H4 (cell line): ENCODE measurements at regions not wholly inside any gene's neighbourhood (a gene's known extent, or its start where the extent isn't known, plus 50 kb on each side); places are given as distances from the start of the nearest gene placed in this dataset.

Experiments used
- DNase-seq: peaks from one replicate; pipeline ENCODE4 v3.0.0-alpha.2; 2015; ENCODE audit warnings: low spot score

- no peak for DNase-seq
These were observed 697.2 kb upstream of the CITED2 start for GRCh38 chr6:140071601-140072062.

DNA sequence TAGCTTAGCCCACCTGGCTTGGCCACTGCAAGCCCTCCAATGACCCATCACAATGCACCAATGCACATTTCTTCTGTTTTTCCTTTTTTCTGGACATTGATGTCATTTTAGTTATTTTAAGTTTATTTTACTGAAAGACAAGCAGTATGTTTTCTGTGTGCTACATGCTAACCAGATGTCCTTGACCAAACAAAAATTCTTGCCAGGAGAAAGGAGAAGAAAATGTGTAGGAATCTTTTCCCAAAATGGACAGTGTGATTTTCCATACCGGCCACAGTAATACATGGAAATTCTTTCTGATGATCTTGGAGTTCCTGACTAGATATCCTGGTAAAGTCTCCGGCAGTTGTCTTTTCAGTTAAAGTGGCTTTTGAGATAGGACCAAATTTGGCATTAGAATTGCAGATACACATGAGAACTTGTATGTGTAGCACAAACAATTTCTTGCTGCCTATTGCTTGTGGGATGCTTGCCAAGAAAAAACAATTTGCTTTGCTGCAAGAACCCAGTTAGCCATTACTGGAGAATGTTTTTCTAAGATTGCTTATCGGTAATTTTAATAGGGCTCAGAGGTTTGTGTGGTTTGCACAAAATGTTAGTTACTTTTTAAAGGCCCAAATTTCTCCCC is 696.5 kb upstream of the CITED2 start:
- DNase-seq = peak; percentile 46

DNA sequence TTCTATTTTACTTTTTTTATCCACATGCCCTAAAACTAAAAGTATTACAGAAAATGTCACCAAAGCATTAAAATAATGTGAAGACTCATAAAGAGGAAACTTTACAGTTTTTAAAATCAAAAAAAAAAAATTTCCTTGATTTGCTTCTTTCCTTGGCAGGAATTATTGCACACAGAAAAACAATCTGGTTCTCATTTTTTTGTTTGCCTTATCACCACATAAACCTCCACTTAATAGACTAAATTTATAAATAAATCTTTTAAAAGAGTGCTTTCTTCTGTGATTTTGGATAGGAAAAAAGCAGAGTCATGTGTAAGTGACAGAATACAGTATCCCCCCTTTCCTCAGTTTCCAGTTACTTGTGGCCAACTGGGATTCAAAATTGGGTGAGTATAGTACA is 695.1 kb upstream of the CITED2 start:
- DNase-seq = no peak

- no peak for DNase-seq
These were observed 694.4 kb upstream of the CITED2 start for GRCh38 chr6:140068801-140069200.

- DNase-seq = no peak
These were observed 689.9 kb upstream of the CITED2 start for GRCh38 chr6:140064366-140064765.

GRCh38 chr6:140063021-140063399 is 688.6 kb upstream of the CITED2 start:
- DNase-seq = no peak

DNA sequence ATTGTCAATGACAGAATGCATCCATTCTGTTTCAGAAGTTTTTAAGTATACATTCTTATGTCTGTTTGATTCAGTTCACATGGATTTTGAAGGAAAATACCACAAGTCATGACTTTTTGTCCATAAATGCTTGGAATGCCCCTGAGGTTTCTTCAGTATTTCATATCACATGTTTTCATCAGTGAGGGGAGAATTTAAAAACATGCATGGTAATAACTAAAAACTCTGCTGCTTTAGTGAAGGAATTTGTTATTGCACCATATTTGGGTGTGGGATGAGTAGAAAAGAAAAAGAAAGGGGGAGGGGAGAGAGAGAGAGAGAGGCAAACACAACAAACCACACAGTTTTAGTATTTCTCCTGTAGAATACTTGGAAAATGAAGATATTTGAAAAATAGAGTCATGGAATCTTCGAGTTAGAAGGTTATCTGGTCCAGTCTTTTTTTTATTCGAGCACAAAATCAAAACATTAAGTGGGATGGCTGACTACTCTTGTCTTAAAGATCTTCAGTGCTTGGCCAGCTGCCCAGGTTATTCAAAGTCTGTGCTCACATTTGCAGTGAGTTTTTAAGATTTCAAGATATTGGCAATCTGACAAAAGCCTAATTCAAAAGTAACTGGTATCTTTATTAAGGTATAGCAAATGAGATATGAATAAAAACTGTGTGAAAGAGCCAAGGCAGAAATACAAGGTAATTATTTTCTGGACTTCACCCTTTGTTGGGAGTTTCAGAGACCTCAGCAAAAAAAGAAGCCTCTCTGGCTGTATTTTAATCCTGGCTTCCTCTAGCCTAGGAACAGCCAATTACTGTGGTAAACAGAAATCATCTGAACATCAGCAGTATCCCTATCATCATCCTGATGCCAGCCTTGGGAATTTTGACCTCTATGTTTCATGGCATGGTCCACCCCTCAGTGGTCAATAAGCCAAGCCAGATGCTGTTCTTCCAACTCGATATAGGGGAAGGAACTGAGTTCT is 687.9 kb upstream of the CITED2 start:
- peak; percentile 47 for DNase-seq

DNA sequence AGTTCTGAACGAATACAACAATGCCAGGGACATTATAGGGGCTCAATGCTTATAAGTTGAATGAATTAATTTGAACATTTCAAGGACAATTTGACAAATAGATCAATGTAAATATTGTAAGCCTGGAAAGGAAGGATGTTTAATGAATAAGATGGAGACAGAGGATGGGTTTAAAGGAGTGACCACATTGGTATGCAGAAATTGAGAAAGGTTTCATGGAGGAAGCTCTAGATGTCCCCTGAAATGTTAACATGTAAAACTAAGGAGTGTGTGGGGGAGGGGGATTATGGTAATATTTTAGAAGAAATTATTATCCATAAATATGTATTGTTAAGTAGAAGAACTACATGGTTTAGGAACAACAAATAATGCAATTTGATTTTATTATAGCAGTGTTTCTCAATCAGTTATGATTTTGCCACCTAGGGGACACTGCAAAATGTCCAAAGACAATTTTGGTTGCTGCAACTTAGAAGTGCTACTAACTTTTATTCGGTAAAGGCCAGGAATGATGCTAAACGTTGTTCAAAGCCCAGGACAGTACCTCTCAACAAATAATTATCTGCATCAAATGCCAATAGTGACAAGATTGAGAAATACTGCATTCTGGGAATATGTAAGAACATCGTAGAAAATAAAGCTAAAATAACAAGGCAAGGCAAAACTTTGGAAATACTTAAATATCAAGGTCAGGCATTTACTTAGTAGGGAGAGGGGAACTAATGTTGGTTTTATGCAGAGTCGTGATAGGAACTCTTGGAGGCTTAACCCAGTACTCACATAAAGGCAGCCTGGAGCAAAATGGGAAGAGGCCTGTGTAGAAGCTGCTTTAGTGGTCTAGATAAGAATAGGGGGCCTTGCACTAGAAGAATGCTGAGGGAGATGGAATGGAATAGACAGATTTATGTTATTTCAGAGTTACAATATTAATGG is 686.9 kb upstream of the CITED2 start:
- no peak for DNase-seq

GRCh38 chr6:140059947-140060346 is 685.5 kb upstream of the CITED2 start:
- DNase-seq = no peak

DNA sequence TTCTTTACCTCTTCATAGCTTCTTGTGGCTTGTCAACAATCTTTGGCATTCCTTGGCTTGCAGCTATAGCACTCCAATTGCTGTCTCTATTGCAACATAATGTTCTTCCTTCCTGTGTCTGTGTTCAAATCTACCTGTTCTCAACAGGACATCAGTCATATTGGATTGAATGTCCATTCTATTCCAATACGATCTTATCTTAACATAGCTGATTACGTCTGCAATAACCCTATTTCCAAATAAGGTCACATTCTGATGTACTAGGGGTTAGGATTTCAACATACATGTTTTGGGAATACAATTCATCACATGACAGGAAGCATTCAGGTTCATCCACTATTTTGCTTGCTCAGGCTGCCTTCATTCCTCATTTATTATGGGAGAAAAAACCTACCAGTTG is 684.4 kb upstream of the CITED2 start:
- DNase-seq = no peak

GRCh38 chr6:140052736-140053729 is 678.6 kb upstream of the CITED2 start:
- peak; percentile 48 for DNase-seq

DNA sequence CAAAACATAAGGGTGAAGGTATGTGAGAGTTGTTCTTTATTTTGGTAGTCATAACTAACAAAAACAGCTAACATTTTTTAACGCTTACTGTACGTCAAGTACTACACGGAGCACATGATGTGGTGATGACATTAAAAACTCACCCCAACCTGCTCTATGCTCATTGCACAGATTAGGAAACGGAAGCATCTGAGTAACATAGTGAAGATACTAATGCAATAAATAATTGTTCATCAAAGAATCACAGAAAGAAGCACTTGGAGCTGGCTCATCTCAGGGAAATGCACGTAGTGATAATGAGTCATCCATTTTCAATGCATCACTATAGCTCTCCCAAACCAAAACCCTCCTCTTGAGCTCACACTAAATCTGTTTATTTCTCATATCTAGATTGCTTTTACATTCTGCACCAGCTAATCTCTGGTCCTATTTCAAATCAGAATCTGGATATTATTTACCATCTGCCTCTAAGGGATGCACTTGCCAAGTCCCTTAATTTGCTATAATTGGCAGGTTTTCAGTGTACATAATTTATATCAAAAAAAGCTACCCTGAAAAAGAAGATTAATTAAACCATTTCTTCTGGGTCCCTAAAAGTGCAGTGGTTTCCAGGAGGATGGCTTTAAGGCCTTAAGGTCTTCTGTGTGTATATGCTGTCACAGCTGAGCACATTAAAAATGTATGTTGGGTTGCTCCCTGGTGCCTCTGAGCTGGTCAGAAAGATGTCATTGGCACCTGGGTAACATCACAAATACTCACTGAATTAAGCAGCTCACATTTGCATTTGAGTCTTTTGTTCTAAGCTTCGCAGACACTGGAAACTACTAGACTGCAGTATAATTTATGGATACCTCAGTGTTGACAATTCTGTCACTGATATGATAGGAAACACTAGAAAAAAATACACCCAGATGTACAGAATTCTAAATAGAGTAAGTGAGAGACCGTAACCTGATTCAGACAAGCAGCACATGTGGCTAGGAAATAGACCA is 677.4 kb upstream of the CITED2 start:
- no peak for DNase-seq

- peak; percentile 82 for DNase-seq
These were observed 675.9 kb upstream of the CITED2 start for GRCh38 chr6:140050101-140050995.

DNA sequence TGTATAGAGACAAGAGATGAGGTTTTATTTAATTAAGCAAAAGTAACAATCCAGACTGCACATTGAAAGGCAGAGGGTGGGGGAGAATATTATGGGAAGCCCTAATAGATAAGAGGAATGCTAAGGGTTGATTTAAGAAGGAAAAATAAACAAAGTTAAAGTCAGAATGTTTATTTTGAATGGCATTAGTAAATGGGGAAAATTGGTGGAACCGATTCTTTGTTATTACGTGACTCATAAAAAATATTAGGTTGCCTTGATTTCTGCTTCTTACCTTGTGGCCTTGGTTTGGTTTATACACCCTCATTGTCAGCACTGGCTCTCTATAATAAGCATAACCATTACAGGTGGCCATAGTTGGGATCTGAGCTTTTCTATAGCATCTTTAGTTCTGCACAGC is 674.8 kb upstream of the CITED2 start:
- DNase-seq = no peak

DNA sequence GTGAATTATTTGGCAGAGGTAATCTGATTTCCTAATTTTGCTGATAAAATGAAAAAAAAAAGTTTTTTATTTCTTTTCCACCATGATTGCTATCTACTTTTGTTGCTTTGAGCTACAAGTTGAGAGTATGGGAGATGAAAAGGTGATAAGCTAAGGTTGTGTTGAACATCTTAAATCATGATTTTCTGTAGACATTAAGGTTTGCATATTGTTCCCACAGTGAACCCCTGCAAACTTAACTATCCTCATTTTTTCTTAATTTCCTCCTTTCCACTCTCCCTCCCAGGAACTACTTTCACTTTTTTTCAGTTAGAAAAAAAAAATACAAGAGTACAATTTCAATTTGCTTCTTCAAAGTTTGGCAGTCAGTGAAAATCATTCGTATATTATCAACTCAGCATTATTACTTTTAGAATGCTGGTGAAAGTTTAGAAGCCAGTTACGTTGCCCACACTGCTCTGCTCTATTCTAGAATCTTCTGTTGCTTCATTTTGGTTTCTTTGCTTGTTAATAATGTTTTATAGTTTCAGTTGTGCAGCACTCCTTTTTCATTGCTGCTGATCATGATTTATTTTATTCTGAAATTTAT is 673.8 kb upstream of the CITED2 start:
- DNase-seq = no peak

DNA sequence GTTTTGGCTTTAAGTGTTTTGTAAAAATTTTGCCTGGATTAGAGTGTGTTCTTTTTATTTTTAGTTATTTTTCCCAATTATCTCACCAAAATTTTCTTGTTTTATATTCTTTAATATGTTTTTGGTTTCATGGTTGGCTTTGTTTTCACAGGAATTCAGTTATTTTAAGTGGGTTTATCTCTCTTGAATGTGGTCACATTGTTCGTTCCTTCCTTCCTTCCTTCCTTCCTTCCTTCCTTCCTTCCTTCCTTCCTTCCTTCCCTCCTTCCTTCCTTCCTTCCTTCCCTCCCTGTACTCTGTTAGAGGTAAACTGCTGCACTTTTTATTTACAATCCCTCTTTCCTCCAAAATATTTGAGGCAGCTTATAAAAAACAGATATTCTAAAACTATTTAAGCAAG is 672.9 kb upstream of the CITED2 start:
- DNase-seq = no peak

DNA sequence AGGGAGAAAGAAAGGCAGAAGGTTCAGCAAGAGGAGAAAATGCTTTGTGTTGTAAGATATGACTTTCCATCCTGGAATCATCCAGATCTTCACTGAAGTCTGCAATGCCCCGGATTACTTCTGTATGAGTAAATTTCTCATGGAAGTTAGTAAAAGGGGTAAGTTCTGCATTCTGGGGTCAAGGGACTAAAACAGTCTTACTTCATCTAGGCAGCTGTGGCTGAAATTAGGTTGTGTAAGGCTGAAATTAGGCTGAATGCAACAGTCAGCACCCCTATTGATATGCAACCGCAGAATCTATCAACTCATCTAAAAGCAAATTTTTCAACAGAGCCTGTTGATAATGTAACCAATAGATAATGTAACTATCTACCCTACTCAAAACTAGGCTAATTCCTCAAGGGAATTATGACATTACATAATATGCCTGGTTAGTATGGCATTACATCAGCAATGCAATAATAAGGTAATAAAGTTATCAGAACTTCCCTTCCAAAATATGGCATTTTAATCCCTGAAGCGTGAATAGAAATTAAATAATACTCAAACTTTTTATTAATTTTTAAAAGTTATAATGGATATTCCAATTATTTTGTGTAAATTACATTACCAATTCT is 671.7 kb upstream of the CITED2 start:
- DNase-seq = no peak

GRCh38 chr6:140045116-140045515 is 670.7 kb upstream of the CITED2 start:
- DNase-seq = no peak
